ENCODE measurements at regions not wholly inside any gene's neighbourhood (a gene's known extent, or its start where the extent isn't known, plus 50 kb on each side); places are given as distances from the start of the nearest gene placed in this dataset.

DNA sequence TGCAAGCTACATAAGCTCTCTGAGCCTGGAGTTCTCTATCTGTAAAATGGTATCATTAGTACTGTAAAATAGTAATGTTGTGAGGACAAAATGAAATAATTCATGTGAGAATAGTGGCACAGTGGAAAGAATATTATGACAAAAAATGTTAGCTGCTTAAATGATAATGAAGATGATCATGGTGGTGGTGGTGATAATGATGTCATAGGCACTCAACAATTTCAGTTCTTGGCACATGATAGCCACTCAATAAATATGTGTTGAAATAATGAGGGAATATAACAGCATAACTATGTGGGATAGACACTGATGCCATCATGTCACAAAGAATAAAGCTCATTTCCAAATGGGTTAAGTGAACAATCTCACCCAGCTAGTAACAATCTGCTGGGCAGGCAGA, 736.3 kb downstream of the EFNB2 start:
- no peak for TF ChIP-seq EZH2 (IDR thresholded peaks at IDR 0.05; ENCODE audit: borderline replicate concordance, low read depth, low read length, severe bottlenecking)
- TF ChIP-seq, protein P1, sequence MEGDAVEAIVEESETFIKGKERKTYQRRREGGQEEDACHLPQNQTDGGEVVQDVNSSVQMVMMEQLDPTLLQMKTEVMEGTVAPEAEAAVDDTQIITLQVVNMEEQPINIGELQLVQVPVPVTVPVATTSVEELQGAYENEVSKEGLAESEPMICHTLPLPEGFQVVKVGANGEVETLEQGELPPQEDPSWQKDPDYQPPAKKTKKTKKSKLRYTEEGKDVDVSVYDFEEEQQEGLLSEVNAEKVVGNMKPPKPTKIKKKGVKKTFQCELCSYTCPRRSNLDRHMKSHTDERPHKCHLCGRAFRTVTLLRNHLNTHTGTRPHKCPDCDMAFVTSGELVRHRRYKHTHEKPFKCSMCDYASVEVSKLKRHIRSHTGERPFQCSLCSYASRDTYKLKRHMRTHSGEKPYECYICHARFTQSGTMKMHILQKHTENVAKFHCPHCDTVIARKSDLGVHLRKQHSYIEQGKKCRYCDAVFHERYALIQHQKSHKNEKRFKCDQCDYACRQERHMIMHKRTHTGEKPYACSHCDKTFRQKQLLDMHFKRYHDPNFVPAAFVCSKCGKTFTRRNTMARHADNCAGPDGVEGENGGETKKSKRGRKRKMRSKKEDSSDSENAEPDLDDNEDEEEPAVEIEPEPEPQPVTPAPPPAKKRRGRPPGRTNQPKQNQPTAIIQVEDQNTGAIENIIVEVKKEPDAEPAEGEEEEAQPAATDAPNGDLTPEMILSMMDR (IDR thresholded peaks at IDR 0.05; ENCODE audit: borderline replicate concordance, extremely low read depth, low read length, poor library complexity, severe bottlenecking): no peak
